HPDE6-E6E7 (cell line): ENCODE measurements at regions not wholly inside any gene's neighbourhood (a gene's known extent, or its start where the extent isn't known, plus 50 kb on each side); places are given as distances from the start of the nearest gene placed in this dataset.
"Not testable (repeated sequence)": the region's sequence is repeated elsewhere in the genome, so short reads cannot be mapped to it uniquely, and the experiment has no call there.

ENCODE experiments used
- DNase-seq: peaks from one replicate; pipeline ENCODE4 v3.0.0; 2011; ENCODE audit warnings: missing footprints; ENCODE audit errors: extremely low spot score

DNA sequence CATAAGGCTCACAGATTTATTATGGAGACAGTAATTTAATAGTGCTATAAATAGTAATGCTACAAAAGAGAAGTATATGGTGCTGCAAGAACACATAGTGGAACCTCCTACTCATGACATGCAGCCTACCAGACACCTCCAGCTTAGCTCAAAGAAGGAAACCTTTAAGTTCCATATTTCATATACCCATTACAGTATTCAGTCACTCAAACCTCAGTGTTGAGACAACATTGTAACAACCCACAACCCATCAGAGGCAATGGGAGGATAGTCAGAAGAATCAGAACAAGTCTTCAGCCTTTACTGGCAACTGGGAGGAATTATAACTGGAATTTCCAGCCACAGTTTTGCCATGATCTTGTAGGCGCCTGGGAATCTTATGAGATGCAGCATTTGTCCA is 186.3 kb upstream of the VSTM2A start:
- no peak for DNase-seq

- DNase-seq: no peak
Measured at GRCh38 chr7:54360075-54360840, 181.9 kb upstream of the VSTM2A start.

DNA sequence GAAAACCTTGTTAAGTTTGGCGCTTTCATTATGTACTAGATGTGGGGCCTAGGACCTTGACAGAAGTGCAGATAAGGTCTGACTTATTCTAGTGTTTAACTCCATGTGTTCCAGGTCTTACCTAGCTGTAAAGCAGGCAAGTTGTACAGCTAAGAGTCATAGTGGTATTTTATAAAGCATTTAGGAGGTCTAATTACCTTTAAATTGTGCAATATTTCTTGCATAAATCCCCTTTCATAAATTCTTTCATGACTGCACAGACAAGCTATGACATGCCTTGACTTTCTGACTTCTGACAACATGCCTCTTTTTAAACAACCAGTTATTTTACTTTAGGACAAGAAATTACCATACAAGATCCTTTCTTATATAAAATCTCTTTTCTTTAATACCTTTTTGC is 151.6 kb upstream of the VSTM2A start:
- DNase-seq: peak; percentile 9

DNA sequence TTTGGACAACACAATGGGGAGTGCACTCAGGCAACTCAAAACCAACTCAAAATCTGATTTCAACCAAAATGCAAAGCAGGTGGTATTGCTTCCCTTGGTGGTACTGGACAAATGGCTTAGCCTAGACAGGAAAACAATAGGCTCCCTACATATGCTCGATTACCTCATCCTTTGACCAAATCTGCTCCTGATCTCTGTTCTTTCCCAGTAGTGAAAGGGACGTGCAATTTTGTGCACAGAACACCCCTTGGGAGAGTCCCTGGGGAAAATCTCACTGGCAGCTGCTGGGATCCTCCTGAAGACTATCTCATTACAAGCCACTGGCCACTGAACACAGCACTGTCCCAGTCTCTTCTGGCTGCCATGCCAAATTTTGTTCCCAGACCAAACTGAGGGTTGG is 149.2 kb upstream of the VSTM2A start:
- no peak for DNase-seq

GRCh38 chr7:54394834-54395233 is 147.3 kb upstream of the VSTM2A start:
- no peak for DNase-seq

DNA sequence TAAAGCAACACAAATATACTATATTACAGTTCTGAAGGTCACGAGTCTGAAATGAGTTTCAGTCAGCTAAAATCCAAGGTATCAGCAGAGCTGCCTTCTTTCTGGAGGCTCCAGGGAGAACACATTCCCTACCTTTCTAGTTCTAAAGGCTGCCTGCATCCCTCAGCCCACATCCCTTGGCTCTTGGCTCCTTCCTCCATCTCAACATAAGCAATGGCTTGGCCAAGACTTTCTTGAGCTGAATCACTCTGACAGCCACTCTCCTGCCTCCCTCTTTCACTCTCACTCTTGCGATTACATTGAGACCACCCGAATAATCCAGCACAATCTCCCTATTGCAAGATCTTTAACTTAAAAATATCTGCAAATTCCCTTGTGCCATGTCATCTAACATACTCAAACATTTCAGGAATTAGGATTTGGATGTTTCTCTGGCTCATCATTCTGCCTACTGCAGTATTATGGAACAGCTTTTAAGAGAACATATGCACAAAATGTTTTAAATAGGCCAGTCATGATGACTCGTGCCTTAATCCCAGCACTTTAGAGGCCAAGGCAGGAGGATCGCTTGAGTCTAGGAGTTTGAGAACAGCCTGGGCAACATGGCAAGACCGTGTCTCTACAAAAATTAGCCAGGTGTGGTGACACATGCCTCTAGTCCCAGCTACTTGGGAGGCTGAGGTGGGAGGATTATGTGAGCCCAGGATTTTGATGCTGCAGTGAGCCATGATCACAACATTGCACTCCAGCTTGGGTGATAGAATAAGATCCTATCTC is 144.2 kb upstream of the VSTM2A start:
- no peak for DNase-seq

DNA sequence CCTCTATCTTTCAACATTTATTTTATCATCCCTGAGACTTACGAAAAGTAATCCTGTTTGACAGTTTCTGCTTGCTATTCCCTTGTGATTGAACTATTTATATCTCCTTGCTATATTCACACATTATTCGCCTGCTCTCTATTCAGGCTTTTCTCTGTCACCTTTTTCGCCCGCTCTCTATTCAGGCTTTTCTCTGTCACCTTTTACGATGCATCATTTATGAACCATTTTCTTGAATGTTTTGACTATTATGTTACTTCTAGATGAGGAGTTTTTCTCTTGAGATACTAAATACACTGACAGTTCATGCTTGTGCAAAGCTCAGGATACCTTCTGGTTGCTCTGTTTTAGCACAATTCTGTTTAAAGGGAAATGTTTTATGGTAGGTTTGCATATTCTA is 143.3 kb upstream of the VSTM2A start:
- no peak for DNase-seq

DNA sequence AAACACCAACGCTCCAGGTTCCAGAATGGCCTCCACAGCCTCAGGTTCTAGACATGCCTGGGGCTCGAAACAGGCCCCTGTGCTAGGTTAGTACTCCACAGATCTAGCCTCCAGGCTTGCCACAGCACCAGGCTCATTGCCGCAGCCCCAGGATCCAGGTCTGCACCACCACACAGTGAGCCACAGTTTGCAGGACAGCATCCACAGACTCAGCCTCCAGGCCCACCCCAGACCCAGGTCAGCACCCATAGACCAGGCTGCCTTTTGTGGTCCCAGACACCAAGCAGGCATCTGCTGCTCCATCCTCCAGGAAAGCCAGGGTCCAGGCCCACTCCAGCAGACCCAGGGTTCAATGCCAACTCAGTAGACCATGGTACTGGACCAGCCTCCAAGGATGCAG is 132.3 kb upstream of the VSTM2A start:
- DNase-seq: no peak

- DNase-seq: no peak
Measured at GRCh38 chr7:54416678-54417077, 125.5 kb upstream of the VSTM2A start.

DNA sequence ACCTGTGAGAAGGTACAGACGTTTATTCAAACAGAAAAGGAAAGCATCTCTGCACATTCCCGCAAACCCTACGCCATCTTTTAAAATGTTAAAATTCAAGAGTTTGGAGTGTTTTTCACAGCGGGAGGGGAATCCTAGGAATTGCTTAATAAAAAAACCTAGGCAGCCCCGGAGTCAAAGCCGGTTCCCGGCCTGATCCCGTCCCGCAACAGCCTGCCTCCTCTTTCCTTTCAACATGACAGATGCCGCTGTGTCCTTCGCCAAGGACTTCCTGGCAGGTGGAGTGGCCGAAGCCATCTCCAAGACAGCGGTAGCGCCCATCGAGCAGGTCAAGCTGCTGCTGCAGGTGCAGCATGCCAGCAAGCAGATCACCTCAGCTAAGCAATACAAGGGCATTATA is 123.0 kb upstream of the VSTM2A start:
- DNase-seq: no peak

DNA sequence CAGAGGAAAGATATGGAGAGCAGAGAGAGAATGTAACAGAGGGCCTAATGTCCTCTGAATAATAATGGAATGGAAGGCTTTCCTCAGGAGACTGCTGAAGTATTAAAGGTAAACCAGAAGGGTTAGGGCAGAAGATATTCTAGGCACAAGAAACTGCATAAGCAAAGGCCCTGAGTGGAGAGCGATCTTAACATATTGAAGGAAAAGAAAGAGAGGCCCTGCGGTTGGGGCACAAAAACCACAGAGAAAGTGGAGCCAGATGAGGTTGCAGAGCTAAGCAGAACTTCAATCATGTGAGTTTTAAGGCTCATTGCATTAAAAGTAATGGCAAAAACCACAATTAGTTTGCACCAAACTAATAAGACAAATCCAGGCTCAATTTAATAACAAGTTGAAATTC is 115.8 kb upstream of the VSTM2A start:
- DNase-seq: no peak

GRCh38 chr7:54429111-54429510 is 113.1 kb upstream of the VSTM2A start:
- no peak for DNase-seq

- no peak for DNase-seq
Measured at GRCh38 chr7:54439391-54439790, 102.8 kb upstream of the VSTM2A start.

GRCh38 chr7:54444046-54444686 is 98.0 kb upstream of the VSTM2A start:
- DNase-seq: not testable (repeated sequence)

- DNase-seq: not testable (repeated sequence)
Measured at GRCh38 chr7:54453168-54453567, 89.0 kb upstream of the VSTM2A start.

DNA sequence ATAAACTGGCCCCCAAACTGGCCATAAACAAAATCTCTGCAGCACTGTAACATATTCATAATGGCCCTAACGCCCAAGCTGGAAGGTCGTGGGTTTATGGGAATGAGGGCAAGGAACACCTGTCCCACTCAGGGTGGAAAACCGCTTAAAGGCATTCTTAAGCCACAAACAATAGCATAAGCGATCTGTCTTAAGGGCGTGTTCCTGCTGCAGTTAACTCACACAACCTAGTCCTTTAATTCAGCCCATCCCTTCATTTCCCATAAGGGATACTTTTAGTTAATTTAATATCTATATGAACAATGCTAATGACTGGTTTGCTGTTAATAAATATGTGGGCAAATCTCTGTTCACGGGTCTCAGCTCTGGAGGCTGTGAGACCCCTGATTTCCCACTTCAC is 87.5 kb upstream of the VSTM2A start:
- DNase-seq: not testable (repeated sequence)

DNA sequence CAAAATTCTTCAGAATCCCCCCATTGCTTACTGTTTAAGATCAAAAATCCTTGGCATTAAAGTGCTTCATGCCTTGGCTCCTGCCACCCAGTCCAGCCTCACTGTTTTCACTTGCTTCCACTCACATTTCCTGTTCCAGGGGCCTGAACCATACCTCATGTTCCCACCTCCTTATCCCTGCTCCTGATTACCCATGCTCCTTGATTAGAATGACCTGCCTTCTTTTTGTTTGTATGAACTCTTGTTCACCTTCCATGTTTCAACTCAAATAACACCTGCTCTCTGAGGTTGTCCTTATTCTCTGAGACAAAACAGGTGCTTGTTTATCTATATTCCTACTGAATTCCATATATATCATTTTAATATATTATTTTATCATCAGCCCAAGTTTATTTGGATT is 77.1 kb upstream of the VSTM2A start:
- DNase-seq: no peak

DNA sequence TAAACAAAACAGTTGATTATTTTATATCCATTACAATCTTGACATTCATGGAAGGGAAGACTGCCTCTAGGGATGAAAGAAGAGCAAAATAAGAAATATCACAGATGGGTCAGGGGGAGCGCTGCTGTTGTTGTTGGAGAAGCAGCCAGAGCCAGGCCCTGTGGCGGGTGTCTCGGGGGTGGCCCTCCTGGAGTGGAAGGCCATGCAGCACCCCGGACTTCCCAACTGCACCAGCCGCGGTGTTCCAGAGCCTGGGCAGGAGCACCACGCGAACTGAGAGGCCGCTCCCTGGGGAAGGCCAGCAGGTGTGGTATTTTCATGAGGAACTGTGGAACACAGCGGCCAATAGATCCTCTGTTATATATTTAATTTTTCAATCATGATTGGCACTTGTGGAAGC is 72.4 kb upstream of the VSTM2A start:
- DNase-seq: no peak

DNA sequence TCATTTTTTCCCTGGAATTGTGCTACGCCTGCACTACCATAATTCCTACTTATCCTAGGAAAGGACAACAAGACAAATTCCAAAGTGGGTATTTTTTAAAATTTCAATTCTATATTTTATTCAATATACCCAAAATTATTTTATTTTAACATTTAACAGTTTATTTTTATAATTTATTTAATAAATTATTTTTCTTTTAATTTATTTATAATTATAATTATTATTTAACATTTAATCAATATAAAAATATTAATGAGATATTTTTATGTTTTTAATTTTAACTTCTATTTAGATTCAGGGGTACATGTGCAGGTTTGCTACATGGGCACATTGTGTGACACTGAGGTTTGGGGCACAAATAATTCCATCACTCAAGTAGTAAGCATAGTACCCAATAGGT is 65.6 kb upstream of the VSTM2A start:
- DNase-seq: no peak

- DNase-seq: no peak
Measured at GRCh38 chr7:54477083-54477482, 65.1 kb upstream of the VSTM2A start.

DNA sequence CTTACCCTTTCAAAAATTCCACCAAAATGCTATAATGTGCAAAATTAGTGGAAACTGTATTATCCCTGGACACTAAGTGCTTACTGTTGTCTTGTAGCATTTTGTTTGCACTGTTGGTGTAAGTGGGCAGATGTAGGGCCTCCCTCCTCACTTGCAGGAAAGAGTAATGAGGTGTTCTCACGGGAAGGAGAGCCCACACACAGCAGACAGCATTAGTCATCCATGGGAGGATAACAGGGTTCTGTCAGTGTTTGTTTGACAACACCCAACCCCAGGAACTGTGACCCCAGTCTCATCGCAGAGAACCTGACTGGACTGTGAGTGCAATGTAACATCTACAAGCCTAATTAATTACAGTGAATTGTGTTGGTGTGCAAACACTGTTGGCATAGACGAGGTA is 58.7 kb upstream of the VSTM2A start:
- no peak for DNase-seq

GRCh38 chr7:54485044-54485443 is 57.1 kb upstream of the VSTM2A start:
- no peak for DNase-seq
